ENCODE measurements at regions not wholly inside any gene's neighbourhood (a gene's known extent, or its start where the extent isn't known, plus 50 kb on each side); places are given as distances from the start of the nearest gene placed in this dataset.

GRCh38 chr1:14228677-14229076 is 369.8 kb upstream of the KAZN start:
- ATAC-seq (no peak), DNase-seq (no peak)
- no peaks in the 10 kb centered on the region for H3K27me3 ChIP-seq (ENCODE audit: insufficient read depth in 3 of 3, low read length in 2 of 3)
- no peaks in the 10 kb centered on the region for H3K4me1 ChIP-seq
- WGBS, 3 donors = 68 to 88% (median 82%) methylated on average over 1 of the region's 1 CpG
- H3K4me3 ChIP-seq = no peak overlapping the region
- H3K36me3 ChIP-seq (ENCODE audit: insufficient read depth in 1 of 2, low read depth in 1 of 2) = no peaks in the 10 kb centered on the region
- no peak overlapping the region for H3K27ac ChIP-seq
- intact Hi-C loops (cut with DNase I) = no loop called here
- H3K9me3 ChIP-seq = no peaks in the 10 kb centered on the region
- no peak for TF ChIP-seq CTCF (IDR thresholded peaks at IDR 0.05)

- H3K9me3 ChIP-seq = no peaks in the 10 kb centered on the region
- H3K4me3 ChIP-seq = no peak overlapping the region
- no peak for DNase-seq
- ATAC-seq = no peak
- H3K27ac ChIP-seq = no peak overlapping the region
- H3K4me1 ChIP-seq = no peaks in the 10 kb centered on the region
- TF ChIP-seq CTCF (IDR thresholded peaks at IDR 0.05) = no peak
- no peaks in the 10 kb centered on the region for H3K36me3 ChIP-seq (ENCODE audit: insufficient read depth in 1 of 2, low read depth in 1 of 2)
- WGBS, 3 donors = 85 to 88% (median 88%) methylated on average over 2 of the region's 2 CpGs
- intact Hi-C loops (cut with DNase I) = no loop called here
- H3K27me3 ChIP-seq (ENCODE audit: insufficient read depth in 3 of 3, low read length in 2 of 3) = peaks cover 0 to 3% (median 0%) of the 10 kb centered on the region in 3 donors
Measured at GRCh38 chr1:14233510-14233909, 365.0 kb upstream of the KAZN start.

- H3K9me3 ChIP-seq = no peaks in the 10 kb centered on the region
- no peak for TF ChIP-seq CTCF (IDR thresholded peaks at IDR 0.05)
- intact Hi-C loops (cut with DNase I) = no loop called here
- no peak overlapping the region for H3K4me3 ChIP-seq
- DNase-seq (no peak), ATAC-seq (no peak)
- H3K36me3 ChIP-seq (ENCODE audit: insufficient read depth in 1 of 2, low read depth in 1 of 2) = no peaks in the 10 kb centered on the region
- 86 to 96% (median 90%) methylated on average over 2 of the region's 2 CpGs for WGBS, 3 donors
- peaks cover 0 to 3% (median 0%) of the 10 kb centered on the region in 3 donors for H3K27me3 ChIP-seq (ENCODE audit: insufficient read depth in 3 of 3, low read length in 2 of 3)
- no peaks in the 10 kb centered on the region for H3K4me1 ChIP-seq
- no peak overlapping the region for H3K27ac ChIP-seq
Measured at GRCh38 chr1:14236097-14236496, 362.4 kb upstream of the KAZN start.

- Histone ChIP-seq H3K27ac (no peak overlapping the region), H3K36me3 (ENCODE audit: insufficient read depth in 1 of 2, low read depth in 1 of 2) (no peaks in the 10 kb centered on the region), H3K4me1 (no peaks in the 10 kb centered on the region), H3K9me3 (no peaks in the 10 kb centered on the region), H3K27me3 (ENCODE audit: insufficient read depth in 3 of 3, low read length in 2 of 3) (peaks cover 0 to 3% (median 0%) of the 10 kb centered on the region in 3 donors), H3K4me3 (no peak overlapping the region)
- intact Hi-C loops (cut with DNase I) = no loop called here
- ATAC-seq (peak in 3 of 4 donors; percentile 58 to 81 (median 81)), DNase-seq (peak; percentile 69 to 85)
- 44 to 52% (median 45%) methylated on average over 9 of the region's 9 CpGs for WGBS, 3 donors
- no peak for TF ChIP-seq CTCF (IDR thresholded peaks at IDR 0.05)
Measured at GRCh38 chr1:14238472-14239307, 359.8 kb upstream of the KAZN start.

Data from psoas muscle (tissue), 7 donors.